ENCODE measurements at regions not wholly inside any gene's neighbourhood (a gene's known extent, or its start where the extent isn't known, plus 50 kb on each side); places are given as distances from the start of the nearest gene placed in this dataset.

GRCh38 chr2:34353509-34354113 lies 754.5 kb upstream of the FAM98A start:
- DNase-seq, result no peak

- DNase-seq, result no peak
Observed at GRCh38 chr2:34349527-34349926, 750.4 kb upstream of the FAM98A start.

- DNase-seq, result no peak
Observed at GRCh38 chr2:34345030-34345429, 745.9 kb upstream of the FAM98A start.

GRCh38 chr2:34340307-34340706 lies 741.2 kb upstream of the FAM98A start:
- DNase-seq, result no peak

GRCh38 chr2:34337735-34338134 lies 738.6 kb upstream of the FAM98A start:
- no peak for DNase-seq

- no peak for DNase-seq
Observed at GRCh38 chr2:34332813-34333212, 733.7 kb upstream of the FAM98A start.

- DNase-seq, result no peak
Observed at GRCh38 chr2:34320056-34320455, 721.0 kb upstream of the FAM98A start.

GRCh38 chr2:34317797-34318196 lies 718.7 kb upstream of the FAM98A start:
- DNase-seq, result no peak

GRCh38 chr2:34316788-34317187 lies 717.7 kb upstream of the FAM98A start:
- DNase-seq, result no peak

GRCh38 chr2:34311816-34312215 lies 712.7 kb upstream of the FAM98A start:
- no peak for DNase-seq

- no peak for DNase-seq
Observed at GRCh38 chr2:34308140-34308539, 709.0 kb upstream of the FAM98A start.

GRCh38 chr2:34307636-34308035 lies 708.5 kb upstream of the FAM98A start:
- DNase-seq, result no peak

GRCh38 chr2:34306745-34307144 lies 707.6 kb upstream of the FAM98A start:
- no peak for DNase-seq

GRCh38 chr2:34305587-34305986 lies 706.5 kb upstream of the FAM98A start:
- DNase-seq, result no peak

GRCh38 chr2:34294961-34295360 lies 695.9 kb upstream of the FAM98A start:
- no peak for DNase-seq

GRCh38 chr2:34291076-34291475 lies 692.0 kb upstream of the FAM98A start:
- no peak for DNase-seq

- no peak for DNase-seq
Observed at GRCh38 chr2:34288016-34288415, 688.9 kb upstream of the FAM98A start.

GRCh38 chr2:34280606-34281005 lies 681.5 kb upstream of the FAM98A start:
- DNase-seq, result no peak

GRCh38 chr2:34266908-34267697 lies 668.0 kb upstream of the FAM98A start:
- no peak for DNase-seq

GRCh38 chr2:34261701-34262100 lies 662.6 kb upstream of the FAM98A start:
- DNase-seq, result no peak

GRCh38 chr2:34254272-34254878 lies 655.3 kb upstream of the FAM98A start:
- DNase-seq, result no peak

- DNase-seq, result no peak
Observed at GRCh38 chr2:34252111-34252510, 653.0 kb upstream of the FAM98A start.

GRCh38 chr2:34251578-34251977 lies 652.5 kb upstream of the FAM98A start:
- no peak for DNase-seq

GRCh38 chr2:34244195-34244594 lies 645.1 kb upstream of the FAM98A start:
- no peak for DNase-seq
